ENCODE measurements at regions not wholly inside any gene's neighbourhood (a gene's known extent, or its start where the extent isn't known, plus 50 kb on each side); places are given as distances from the start of the nearest gene placed in this dataset.

GRCh38 chr18:46290440-46291020 lies 186.3 kb downstream of the HAUS1 start:
- DNase-seq, result no peak
- Histone ChIP-seq H3K27me3 (ENCODE audit: control insufficient read depth, insufficient read depth, low read length) (no peaks in the 10 kb centered on the region), H3K36me3 (ENCODE audit: control insufficient read depth, insufficient read depth, low read length) (no peaks in the 10 kb centered on the region), H3K9me3 (replicated peaks; ENCODE audit: control insufficient read depth, low read depth, low read length) (no peaks in the 10 kb centered on the region), H3K4me1 (ENCODE audit: control insufficient read depth, insufficient read depth, low read length) (peaks cover 6% of the 10 kb centered on the region), H3K27ac (ENCODE audit: low read length) (no peak overlapping the region), H3K4me3 (ENCODE audit: low read length) (no peak overlapping the region)
- 72% methylated on average over 8 of the region's 9 CpGs for WGBS (ENCODE audit: insufficient coverage)

GRCh38 chr18:46291149-46291548 lies 187.0 kb downstream of the HAUS1 start:
- H3K9me3 ChIP-seq (replicated peaks; ENCODE audit: control insufficient read depth, low read depth, low read length), result no peaks in the 10 kb centered on the region
- no peak overlapping the region for H3K27ac ChIP-seq (ENCODE audit: low read length)
- WGBS (ENCODE audit: insufficient coverage), result 90% methylated on average over 2 of the region's 4 CpGs
- H3K27me3 ChIP-seq (ENCODE audit: control insufficient read depth, insufficient read depth, low read length), result no peaks in the 10 kb centered on the region
- no peak for DNase-seq
- peaks cover 6% of the 10 kb centered on the region for H3K4me1 ChIP-seq (ENCODE audit: control insufficient read depth, insufficient read depth, low read length)
- H3K4me3 ChIP-seq (ENCODE audit: low read length), result no peak overlapping the region
- no peaks in the 10 kb centered on the region for H3K36me3 ChIP-seq (ENCODE audit: control insufficient read depth, insufficient read depth, low read length)

- no peaks in the 10 kb centered on the region for H3K27me3 ChIP-seq (ENCODE audit: control insufficient read depth, insufficient read depth, low read length)
- H3K4me3 ChIP-seq (ENCODE audit: low read length), result no peak overlapping the region
- DNase-seq, result peak; percentile 57
- H3K27ac ChIP-seq (ENCODE audit: low read length), result no peak overlapping the region
- no peaks in the 10 kb centered on the region for H3K9me3 ChIP-seq (replicated peaks; ENCODE audit: control insufficient read depth, low read depth, low read length)
- H3K4me1 ChIP-seq (ENCODE audit: control insufficient read depth, insufficient read depth, low read length), result peaks cover 6% of the 10 kb centered on the region
- no peaks in the 10 kb centered on the region for H3K36me3 ChIP-seq (ENCODE audit: control insufficient read depth, insufficient read depth, low read length)
- WGBS (ENCODE audit: insufficient coverage), result no CpG with 5 or more reads among the region's 5 CpGs
Measured at GRCh38 chr18:46293742-46294181, 189.6 kb downstream of the HAUS1 start.

DNA sequence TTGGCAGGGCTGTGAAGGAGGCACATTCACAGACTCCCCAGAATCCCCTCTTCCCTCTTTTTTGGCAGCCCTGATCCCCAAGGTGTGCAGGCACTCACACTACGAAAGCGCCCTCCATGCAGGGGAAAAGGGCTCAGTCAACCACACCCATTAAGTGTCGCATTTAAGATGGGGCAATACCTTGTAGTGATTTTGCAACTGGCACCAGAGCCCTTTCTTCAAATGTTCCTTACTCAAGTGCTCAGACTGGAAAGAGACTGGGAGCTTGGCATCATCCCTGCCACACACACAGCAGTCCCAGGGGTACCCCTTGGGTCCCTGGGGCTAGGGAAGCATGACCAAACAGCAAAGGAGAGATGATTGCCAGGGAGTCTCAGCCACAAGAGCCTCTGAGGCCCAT lies 190.1 kb downstream of the HAUS1 start:
- H3K9me3 ChIP-seq (replicated peaks; ENCODE audit: control insufficient read depth, low read depth, low read length), result no peaks in the 10 kb centered on the region
- WGBS (ENCODE audit: insufficient coverage), result 53% methylated on average over 3 of the region's 3 CpGs
- no peaks in the 10 kb centered on the region for H3K36me3 ChIP-seq (ENCODE audit: control insufficient read depth, insufficient read depth, low read length)
- no peak for DNase-seq
- H3K27me3 ChIP-seq (ENCODE audit: control insufficient read depth, insufficient read depth, low read length), result no peaks in the 10 kb centered on the region
- H3K27ac ChIP-seq (ENCODE audit: low read length), result no peak overlapping the region
- peaks cover 6% of the 10 kb centered on the region for H3K4me1 ChIP-seq (ENCODE audit: control insufficient read depth, insufficient read depth, low read length)
- no peak overlapping the region for H3K4me3 ChIP-seq (ENCODE audit: low read length)

DNA sequence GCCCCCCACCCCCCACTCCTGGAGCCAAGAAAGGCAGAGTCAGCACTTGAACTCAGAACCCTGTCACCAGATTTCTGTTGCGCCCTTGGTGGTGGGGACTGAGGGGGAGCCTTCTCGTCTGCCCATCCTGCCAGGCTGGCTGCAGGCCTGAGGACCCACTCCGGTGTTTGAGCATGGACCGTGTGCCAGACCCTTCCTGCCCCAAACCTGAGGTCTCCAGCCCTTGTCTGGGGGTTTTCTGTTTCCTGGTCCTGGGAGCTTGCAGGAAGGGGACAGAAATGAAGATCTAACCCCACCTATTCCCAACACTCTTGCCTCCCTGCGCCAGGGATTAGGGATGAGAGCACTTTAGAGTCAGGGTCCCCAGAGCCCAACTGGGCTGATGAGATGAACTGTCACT lies 190.6 kb downstream of the HAUS1 start:
- WGBS (ENCODE audit: insufficient coverage), result 79% methylated on average over 3 of the region's 5 CpGs
- Histone ChIP-seq H3K36me3 (ENCODE audit: control insufficient read depth, insufficient read depth, low read length) (no peaks in the 10 kb centered on the region), H3K27me3 (ENCODE audit: control insufficient read depth, insufficient read depth, low read length) (no peaks in the 10 kb centered on the region), H3K4me1 (ENCODE audit: control insufficient read depth, insufficient read depth, low read length) (peaks cover 6% of the 10 kb centered on the region), H3K27ac (ENCODE audit: low read length) (no peak overlapping the region), H3K9me3 (replicated peaks; ENCODE audit: control insufficient read depth, low read depth, low read length) (no peaks in the 10 kb centered on the region), H3K4me3 (ENCODE audit: low read length) (no peak overlapping the region)
- no peak for DNase-seq

- Histone ChIP-seq H3K9me3 (replicated peaks; ENCODE audit: control insufficient read depth, low read depth, low read length) (no peaks in the 10 kb centered on the region), H3K27me3 (ENCODE audit: control insufficient read depth, insufficient read depth, low read length) (no peaks in the 10 kb centered on the region), H3K4me3 (ENCODE audit: low read length) (no peak overlapping the region), H3K36me3 (ENCODE audit: control insufficient read depth, insufficient read depth, low read length) (no peaks in the 10 kb centered on the region), H3K27ac (ENCODE audit: low read length) (no peak overlapping the region), H3K4me1 (ENCODE audit: control insufficient read depth, insufficient read depth, low read length) (peaks cover 6% of the 10 kb centered on the region)
- 29% methylated on average over 2 of the region's 7 CpGs for WGBS (ENCODE audit: insufficient coverage)
- no peak for DNase-seq
Measured at GRCh38 chr18:46295416-46295815, 191.2 kb downstream of the HAUS1 start.

GRCh38 chr18:46296656-46297055 lies 192.5 kb downstream of the HAUS1 start:
- peaks cover 2% of the 10 kb centered on the region for H3K27me3 ChIP-seq (ENCODE audit: control insufficient read depth, insufficient read depth, low read length)
- no peaks in the 10 kb centered on the region for H3K36me3 ChIP-seq (ENCODE audit: control insufficient read depth, insufficient read depth, low read length)
- no peak overlapping the region for H3K27ac ChIP-seq (ENCODE audit: low read length)
- peaks cover 12% of the 10 kb centered on the region for H3K4me1 ChIP-seq (ENCODE audit: control insufficient read depth, insufficient read depth, low read length)
- H3K4me3 ChIP-seq (ENCODE audit: low read length), result no peak overlapping the region
- 86% methylated on average over 4 of the region's 4 CpGs for WGBS (ENCODE audit: insufficient coverage)
- no peak for DNase-seq
- no peaks in the 10 kb centered on the region for H3K9me3 ChIP-seq (replicated peaks; ENCODE audit: control insufficient read depth, low read depth, low read length)

DNA sequence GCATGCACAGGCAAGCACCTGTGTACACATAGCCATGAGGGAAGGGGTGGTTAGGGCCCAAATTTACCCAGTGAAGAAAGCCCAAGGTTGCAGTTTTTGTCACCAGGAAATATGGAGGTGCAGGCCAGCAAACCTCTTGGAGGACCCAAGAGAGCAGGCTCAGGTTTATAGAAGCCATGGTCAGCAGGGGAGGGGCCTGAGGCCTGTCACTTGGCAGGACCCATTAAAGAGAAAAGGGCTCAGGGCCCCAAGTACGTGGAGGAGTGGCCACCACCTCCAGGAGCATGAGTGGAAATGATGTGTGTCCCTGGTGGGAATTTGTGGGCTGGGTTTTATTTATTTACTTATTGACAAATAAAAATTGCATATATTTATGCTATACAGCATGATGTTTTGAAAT lies 192.9 kb downstream of the HAUS1 start:
- H3K9me3 ChIP-seq (replicated peaks; ENCODE audit: control insufficient read depth, low read depth, low read length), result no peaks in the 10 kb centered on the region
- peaks cover 7% of the 10 kb centered on the region for H3K27me3 ChIP-seq (ENCODE audit: control insufficient read depth, insufficient read depth, low read length)
- peaks cover 12% of the 10 kb centered on the region for H3K4me1 ChIP-seq (ENCODE audit: control insufficient read depth, insufficient read depth, low read length)
- DNase-seq, result no peak
- H3K27ac ChIP-seq (ENCODE audit: low read length), result no peak overlapping the region
- no peak overlapping the region for H3K4me3 ChIP-seq (ENCODE audit: low read length)
- no peaks in the 10 kb centered on the region for H3K36me3 ChIP-seq (ENCODE audit: control insufficient read depth, insufficient read depth, low read length)
- no CpG with 5 or more reads among the region's 1 CpG for WGBS (ENCODE audit: insufficient coverage)

- H3K9me3 ChIP-seq (replicated peaks; ENCODE audit: control insufficient read depth, low read depth, low read length), result no peaks in the 10 kb centered on the region
- H3K27ac ChIP-seq (ENCODE audit: low read length), result no peak overlapping the region
- DNase-seq, result no peak
- 84% methylated on average over 2 of the region's 3 CpGs for WGBS (ENCODE audit: insufficient coverage)
- H3K4me3 ChIP-seq (ENCODE audit: low read length), result no peak overlapping the region
- peaks cover 7% of the 10 kb centered on the region for H3K27me3 ChIP-seq (ENCODE audit: control insufficient read depth, insufficient read depth, low read length)
- peaks cover 12% of the 10 kb centered on the region for H3K4me1 ChIP-seq (ENCODE audit: control insufficient read depth, insufficient read depth, low read length)
- no peaks in the 10 kb centered on the region for H3K36me3 ChIP-seq (ENCODE audit: control insufficient read depth, insufficient read depth, low read length)
Measured at GRCh38 chr18:46297621-46298020, 193.4 kb downstream of the HAUS1 start.

GRCh38 chr18:46298511-46298910 lies 194.3 kb downstream of the HAUS1 start:
- peaks cover 12% of the 10 kb centered on the region for H3K4me1 ChIP-seq (ENCODE audit: control insufficient read depth, insufficient read depth, low read length)
- 77% methylated on average over 2 of the region's 6 CpGs for WGBS (ENCODE audit: insufficient coverage)
- H3K9me3 ChIP-seq (replicated peaks; ENCODE audit: control insufficient read depth, low read depth, low read length), result no peaks in the 10 kb centered on the region
- DNase-seq, result no peak
- H3K36me3 ChIP-seq (ENCODE audit: control insufficient read depth, insufficient read depth, low read length), result no peaks in the 10 kb centered on the region
- no peak overlapping the region for H3K27ac ChIP-seq (ENCODE audit: low read length)
- H3K27me3 ChIP-seq (ENCODE audit: control insufficient read depth, insufficient read depth, low read length), result peaks cover 7% of the 10 kb centered on the region
- H3K4me3 ChIP-seq (ENCODE audit: low read length), result no peak overlapping the region

DNA sequence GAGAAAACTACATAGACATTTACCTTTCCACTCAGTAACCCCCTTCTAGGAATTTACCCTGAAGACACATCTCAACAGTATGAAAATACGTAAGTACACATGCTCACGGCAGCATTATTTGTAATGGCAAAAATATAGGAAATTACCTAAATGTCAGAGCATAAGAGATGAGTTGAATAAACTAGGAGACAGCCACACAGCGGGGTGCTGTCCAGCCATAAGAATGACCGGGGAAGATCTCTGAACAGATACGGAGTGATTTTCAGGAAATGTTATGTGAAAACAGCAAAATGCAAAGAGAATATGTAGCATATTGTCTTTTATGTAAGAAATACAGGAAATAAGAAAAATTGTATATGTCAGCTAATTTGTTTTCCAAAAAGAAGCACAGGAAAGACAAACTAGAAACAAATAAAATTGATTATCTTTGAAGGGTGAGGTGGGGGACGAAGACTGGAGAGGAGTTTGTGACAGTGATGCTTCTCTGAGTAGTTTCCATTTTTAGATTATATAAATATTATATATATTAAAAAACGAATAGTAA lies 195.4 kb downstream of the HAUS1 start:
- Histone ChIP-seq H3K4me3 (ENCODE audit: low read length) (no peak overlapping the region), H3K27me3 (ENCODE audit: control insufficient read depth, insufficient read depth, low read length) (peaks cover 7% of the 10 kb centered on the region), H3K9me3 (replicated peaks; ENCODE audit: control insufficient read depth, low read depth, low read length) (peaks cover 2% of the 10 kb centered on the region), H3K27ac (ENCODE audit: low read length) (no peak overlapping the region), H3K36me3 (ENCODE audit: control insufficient read depth, insufficient read depth, low read length) (no peaks in the 10 kb centered on the region), H3K4me1 (ENCODE audit: control insufficient read depth, insufficient read depth, low read length) (peaks cover 8% of the 10 kb centered on the region)
- DNase-seq, result no peak
- WGBS (ENCODE audit: insufficient coverage), result 61% methylated on average over 2 of the region's 7 CpGs

All from muscle of leg (tissue), 3 donors.